GM19043 (cell line): ENCODE measurements at regions not wholly inside any gene's neighbourhood (a gene's known extent, or its start where the extent isn't known, plus 50 kb on each side); places are given as distances from the start of the nearest gene placed in this dataset.
"Not testable (repeated sequence)": the region's sequence is repeated elsewhere in the genome, so short reads cannot be mapped to it uniquely, and the experiment has no call there.

Source experiments
- ATAC-seq: cut with Tn5 transposase; IDR thresholded peaks from one replicate; pipeline ENCODE4 v1.9.1; 2021; ENCODE audit warnings: low read depth; ENCODE audit not compliant: unreplicated experiment

DNA sequence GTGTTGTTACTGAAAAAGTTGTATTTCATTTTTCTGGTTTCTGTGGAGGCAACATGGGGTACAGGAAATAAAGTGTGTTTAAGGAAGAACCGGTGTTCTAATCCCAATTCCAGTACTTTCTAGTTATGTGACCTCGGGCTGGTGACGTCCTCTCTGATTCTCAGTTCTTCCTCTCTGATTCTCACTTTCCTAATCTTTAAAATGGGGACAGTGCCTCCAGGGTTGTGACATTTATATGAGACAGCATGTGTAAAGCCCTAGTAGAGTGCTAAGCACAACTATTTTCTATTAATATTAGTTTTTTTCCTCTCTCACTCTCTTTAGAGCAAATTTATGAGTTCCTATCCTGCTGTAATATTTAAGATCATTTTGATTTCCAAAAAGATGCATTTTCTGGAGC lies 50.9 kb upstream of the PTPDC1 start:
- no peak for ATAC-seq

DNA sequence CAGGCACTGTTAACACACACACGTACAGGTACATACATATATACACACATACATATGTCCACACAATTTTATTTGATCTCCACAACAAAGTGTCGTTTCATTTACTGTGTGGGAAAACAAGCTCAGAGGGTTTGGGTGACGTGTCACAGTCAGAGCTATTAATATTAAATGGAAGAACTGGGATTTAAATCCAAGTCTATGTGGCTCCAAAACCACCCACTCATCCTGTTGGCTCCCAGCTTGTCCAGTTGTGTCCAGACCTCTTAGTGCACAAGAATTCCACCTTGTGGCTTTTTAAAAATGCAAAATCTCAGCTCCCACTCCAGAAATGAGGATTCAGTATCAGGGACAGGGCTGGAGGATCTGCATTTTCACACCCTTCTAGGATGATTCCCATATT lies 52.3 kb upstream of the PTPDC1 start:
- no peak for ATAC-seq

DNA sequence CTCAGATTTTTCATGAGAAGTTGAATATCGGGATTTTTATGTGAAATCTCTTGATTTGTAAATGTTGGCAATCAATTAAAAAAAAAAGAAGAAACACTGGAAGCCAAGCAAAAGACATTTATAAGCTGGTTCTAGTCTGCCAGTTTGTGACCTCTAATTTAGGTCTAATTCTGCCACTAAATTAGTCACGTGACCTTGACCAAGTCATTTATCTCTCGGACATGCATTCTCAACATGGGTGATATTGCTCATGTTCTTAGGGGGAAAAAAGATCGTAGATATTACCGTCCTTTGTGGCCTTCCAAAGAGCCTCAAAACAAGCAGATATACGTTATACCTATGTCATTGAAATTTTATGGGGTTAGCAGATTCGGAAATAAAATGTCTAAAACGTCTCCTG lies 52.9 kb upstream of the PTPDC1 start:
- no peak for ATAC-seq

DNA sequence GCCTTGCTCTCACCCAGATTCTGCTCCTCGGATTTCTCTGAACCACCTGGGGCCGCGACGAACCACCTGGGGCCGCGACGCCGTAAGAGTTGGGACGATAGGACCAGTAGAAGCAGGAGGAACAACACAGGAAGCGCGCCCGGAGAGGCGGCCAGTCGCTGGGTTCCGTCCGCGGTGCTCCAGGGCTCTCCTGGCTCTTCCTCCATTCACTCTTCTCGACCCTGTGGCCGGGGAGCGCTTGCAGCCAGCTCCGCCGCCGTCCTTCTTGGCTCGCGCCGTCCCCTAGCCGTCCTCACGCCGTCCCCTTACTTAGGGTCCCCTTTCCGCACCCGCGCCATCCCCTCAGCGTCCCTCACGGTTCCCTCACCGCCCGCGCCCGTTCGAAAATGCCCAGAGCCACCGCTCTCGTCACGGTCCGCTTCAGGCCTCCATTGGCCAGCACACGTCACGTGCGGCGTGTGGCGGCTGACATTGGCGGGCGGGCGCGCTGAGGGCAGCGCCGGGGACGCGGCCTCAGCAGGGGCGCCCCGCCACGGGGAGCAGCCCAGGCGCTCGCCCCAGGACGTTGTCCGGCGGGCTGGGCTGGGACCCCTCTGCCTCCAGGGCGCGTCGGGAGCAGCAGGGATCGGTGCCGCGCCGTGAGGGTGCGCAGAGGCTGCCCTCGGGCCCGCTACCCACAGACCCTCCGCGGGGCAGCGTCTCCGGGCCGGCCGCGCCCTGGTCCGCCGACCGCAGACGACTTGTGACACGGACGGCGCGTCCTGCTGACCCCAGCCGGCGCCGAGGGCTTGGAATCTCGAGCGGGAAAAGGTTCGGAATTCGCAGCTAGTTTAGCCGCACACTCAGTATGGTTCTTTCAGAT lies 53.7 kb upstream of the PTPDC1 start:
- peak; percentile 99 for ATAC-seq

DNA sequence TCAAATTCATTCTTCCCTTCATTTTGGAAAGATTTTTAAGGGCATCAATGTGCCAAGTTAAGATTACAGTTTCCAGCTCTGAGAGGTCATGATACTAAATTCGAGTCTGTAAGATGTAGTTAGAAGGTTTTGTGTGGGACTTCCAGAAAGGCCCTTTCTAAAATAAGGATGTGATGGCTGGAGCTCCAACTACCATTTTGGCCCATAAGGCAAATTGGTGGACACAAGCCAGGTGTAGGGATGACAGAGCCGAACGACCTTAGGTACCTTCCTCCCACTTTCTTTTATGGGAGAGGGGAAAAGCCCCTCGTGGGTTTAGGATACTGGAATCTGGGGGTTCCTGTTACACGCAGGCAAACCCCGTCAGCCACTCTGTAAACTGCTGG lies 54.3 kb upstream of the PTPDC1 start:
- ATAC-seq = no peak

DNA sequence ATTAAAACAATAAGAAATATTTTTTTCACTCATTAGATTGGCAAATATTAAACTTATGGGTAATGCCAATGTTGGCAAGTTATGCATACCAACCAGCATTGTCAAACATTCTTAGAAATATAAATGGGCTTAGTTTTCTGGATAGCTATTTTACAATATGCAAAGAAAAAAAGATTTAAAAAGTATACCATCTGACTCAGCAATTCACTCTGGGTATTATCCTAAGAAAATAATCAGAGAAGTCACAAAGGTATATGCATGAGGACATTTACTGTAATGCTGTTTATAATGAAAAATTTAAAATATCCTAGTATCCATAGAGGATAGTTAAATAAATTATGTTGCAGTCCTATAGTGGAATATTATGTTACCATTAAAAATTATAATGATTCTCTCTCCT lies 57.4 kb upstream of the PTPDC1 start:
- no peak for ATAC-seq

DNA sequence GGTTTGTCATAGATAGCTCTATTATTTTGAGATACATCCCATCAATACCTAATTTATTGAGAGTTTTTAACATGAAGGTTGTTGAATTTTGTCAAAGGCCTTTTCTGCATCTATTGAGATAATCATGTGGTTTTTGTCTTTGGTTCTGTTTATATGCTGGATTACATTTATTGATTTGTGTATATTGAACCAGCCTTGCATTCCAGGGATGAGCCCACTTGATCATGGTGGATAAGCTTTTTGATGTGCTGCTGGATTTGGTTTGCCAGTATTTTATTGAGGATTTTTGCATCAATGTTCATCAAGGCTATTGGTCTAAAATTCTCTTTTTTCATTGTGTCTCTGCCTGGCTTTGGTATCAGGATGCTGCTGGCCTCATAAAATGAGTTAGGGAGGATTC lies 61.8 kb upstream of the PTPDC1 start:
- not testable (repeated sequence) for ATAC-seq

DNA sequence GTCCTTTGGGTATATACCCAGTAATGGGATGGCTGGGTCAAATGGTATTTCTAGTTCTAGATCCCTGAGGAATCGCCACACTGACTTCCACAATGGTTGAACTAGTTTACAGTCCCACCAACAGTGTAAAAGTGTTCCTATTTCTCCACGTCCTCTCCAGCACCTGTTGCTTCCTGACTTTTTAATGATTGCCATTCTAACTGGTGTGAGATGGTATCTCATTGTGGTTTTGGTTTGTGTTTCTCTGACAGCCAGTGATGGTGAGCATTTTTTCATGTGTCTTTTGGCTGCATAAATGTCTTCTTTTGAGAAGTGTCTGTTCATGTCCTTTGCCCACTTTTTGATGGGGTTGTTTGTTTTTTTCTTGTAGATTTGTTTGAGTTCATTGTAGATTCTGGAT lies 63.4 kb upstream of the PTPDC1 start:
- ATAC-seq = not testable (repeated sequence)

DNA sequence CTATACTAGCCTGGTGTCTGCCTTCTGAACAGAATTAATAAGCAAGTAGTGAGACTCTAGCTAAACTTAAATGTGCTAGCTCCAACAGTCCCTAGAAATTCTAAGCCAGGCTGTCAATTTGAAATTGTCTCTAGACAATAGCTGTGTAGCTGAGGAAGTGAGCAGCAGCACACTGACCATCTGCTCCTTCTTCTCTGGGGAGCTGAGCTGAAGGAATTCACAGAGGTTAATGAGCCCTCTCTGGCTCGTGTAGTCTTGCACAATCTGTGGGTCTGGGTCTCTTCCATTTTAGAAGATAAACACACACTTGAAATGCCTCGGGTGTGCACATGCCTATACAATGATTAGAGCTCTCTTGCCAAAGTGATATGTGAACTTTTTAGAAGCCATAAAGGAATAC lies 63.5 kb upstream of the BARX1 start:
- no peak for ATAC-seq

DNA sequence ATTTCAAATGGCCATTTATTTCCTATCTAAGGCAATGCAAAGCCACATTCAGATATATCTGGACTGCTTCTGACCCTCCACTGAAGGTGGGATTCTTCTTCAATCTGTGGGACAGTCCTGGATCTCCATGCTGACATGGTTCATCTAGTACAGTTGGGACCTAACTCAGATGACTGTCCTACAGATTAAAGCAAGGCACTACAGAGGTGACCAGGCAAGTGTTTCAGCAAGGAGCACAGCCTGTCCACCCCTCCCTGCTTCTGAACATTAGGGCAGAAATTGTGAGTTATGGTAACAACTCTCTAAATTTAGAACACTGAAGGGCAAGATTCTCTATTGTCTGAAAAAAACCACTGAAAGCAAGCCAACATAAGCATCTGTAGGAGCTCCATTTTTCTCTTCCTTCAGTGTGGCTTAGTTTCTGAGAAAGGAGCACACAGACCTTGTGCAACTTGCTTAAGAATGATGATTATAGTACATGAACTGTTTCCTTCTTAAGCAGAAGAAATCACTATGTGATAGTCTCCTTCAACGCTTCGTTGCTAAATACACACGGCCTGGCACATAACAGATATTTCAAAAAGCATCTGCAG lies 62.9 kb upstream of the BARX1 start:
- no peak for ATAC-seq

DNA sequence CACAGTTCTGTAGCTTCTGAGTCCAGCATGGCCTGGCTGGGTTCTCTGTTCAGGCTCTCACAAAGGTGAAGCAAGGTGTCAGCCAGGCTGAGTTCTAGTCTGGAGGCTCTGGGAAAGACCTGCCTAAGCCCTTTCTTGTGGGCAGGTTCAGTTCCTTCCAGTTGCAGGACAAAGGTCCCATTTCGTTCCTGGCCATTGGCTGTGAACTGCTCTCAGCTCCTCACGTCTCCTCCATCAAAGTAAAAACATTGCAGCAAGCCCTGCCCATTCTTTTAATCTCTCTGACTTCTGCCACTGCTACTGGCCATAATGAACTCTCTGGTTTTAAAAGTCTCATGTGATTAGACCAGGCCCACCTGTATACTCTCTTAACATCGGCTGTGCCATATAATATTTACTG lies 61.6 kb upstream of the BARX1 start:
- ATAC-seq = no peak

DNA sequence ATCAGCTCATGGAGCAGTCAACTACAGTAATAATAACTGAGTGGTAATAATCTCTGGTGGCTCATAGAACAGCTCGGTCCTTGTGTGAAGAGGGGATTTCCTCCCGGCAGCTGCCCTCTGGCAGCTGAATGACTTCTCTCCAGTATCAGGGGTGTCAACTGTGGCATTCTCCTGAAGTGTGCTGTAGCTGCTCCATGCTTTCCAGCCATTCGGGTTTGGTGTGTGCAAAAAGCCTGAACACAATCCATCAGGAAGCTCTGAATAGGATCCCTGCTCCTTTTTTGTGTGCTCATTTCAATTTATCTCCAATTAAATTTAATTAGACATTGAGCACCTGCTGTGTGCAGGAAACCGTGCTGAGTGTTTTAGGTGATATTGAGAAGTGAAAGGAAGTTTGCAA lies 59.8 kb upstream of the BARX1 start:
- ATAC-seq = no peak

DNA sequence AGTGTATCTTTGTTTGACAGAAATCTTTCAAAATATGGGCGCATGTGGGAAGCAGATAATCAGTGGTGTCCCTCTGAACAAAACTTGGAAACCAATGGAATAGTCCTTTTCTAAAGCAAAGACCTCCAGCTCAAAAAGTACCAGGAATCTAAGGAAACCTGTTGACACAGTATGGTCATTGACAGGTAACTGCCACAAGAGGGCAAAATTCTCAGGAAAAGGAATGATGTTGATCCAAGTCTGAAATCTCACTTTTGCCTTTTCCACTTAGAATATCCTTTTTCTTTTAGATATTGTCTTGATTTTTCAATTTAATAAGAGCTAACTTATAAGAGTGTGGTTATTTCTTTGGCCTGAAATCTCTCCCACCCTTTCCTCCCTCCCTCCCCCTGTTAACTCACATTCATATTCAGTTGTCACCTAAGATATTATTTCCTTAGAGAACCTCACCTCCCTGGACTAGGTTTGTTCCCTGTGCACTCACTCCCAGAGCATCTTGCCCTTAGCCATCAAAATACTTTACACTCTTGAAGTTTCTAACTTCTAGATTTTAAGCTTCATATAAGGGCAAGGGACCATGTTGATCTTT lies 59.0 kb upstream of the BARX1 start:
- no peak for ATAC-seq

DNA sequence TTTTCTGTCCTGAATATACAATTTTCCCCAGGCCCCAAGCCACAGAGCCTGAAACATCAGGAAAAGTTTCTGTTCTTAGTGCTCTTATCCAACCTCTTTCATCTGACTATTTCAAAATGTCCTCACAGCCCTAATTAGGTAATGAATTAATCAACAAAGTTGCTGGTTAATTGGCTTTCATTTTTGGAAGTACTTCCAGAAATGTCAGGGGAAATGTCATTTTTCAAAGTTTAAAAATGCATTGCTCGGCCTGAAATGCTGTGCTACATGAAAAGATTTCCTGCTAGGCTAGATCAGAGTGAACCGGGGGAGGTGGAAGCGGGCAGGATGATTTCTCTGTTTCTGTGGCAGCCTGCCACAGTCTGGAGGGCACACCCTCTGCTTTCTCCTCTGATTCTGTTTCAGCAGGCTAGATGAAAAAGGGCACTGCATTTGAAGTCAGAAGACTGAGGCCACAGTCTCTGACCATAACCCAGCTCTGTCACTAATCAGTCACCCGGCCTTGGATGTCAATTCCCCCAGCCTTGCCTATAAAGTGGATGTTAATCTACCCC lies 55.9 kb upstream of the BARX1 start:
- no peak for ATAC-seq

DNA sequence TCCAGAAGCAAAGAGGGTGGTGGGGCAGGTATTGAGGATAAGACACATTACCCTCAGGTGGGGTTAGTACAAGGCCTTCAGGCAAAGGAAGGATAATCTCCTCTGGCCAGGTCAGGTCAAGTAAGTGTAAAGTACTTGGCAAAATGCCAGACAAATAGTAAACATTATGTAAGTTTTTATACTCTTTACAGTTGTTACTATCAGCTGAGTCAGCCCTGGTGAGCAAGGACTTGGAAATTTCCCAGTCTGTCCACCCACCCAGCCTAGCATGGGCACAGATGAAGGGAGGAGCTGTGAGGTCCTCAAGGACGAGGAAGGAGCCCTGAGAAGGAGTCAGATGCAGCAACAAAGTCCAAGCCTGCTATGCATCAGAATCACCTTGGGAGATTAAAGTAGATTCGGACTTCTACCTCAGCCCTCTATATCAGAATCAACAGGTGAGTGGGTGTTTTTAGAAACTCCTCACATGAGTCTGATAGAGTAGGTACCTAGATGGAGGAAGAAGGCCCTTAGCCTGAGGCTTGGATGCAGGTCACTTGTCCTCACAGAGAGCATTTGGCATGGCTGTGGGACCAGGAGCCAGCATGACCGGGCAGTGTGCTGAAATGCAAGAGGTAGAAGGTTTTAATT lies 50.2 kb upstream of the BARX1 start:
- ATAC-seq = no peak
